ENCODE measurements at regions not wholly inside any gene's neighbourhood (a gene's known extent, or its start where the extent isn't known, plus 50 kb on each side); places are given as distances from the start of the nearest gene placed in this dataset.

- Histone ChIP-seq H3K9me3 (replicated peaks; ENCODE audit: control insufficient read depth, low read depth, low read length) (peaks cover 7% of the 10 kb centered on the region), H3K36me3 (ENCODE audit: control insufficient read depth, insufficient read depth, low read length) (no peaks in the 10 kb centered on the region)
Observed at GRCh38 chr13:44189085-44189484, 184.5 kb upstream of the SERP2 start.

DNA sequence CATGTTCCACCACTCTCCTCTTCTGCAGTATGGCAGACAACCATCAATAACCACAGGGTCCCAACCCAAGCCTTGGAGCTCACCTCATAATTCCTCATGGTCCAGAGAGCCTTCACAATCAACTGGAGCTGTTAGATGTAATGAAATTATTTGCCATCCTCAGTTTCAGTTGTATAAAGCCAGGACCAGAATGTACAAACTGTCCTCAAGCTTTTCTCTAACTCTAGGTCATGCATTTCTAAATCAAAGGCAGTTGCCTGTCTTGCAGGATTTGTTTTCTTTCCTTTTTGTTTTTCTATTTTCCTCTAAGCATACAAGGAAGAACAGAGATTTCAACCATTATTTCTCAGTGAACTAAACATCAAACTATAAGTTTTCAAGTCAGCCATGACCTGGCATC is 182.5 kb upstream of the SERP2 start:
- DNase-seq = no peak
- no peaks in the 10 kb centered on the region for H3K4me1 ChIP-seq (ENCODE audit: control insufficient read depth, insufficient read depth, low read length)
- no peak overlapping the region for H3K27ac ChIP-seq (ENCODE audit: low read length)
- peaks cover under 1% of the 10 kb centered on the region for H3K9me3 ChIP-seq (replicated peaks; ENCODE audit: control insufficient read depth, low read depth, low read length)
- no peaks in the 10 kb centered on the region for H3K27me3 ChIP-seq (ENCODE audit: control insufficient read depth, insufficient read depth, low read length)
- H3K4me3 ChIP-seq (ENCODE audit: low read length) = no peak overlapping the region
- no peaks in the 10 kb centered on the region for H3K36me3 ChIP-seq (ENCODE audit: control insufficient read depth, insufficient read depth, low read length)

More at GRCh38 chr13:44189085-44189484, 184.5 kb upstream of the SERP2 start:
- no CpG with 5 or more reads among the region's 1 CpG for WGBS (ENCODE audit: insufficient coverage)
- Histone ChIP-seq H3K4me1 (ENCODE audit: control insufficient read depth, insufficient read depth, low read length) (no peaks in the 10 kb centered on the region), H3K27ac (ENCODE audit: low read length) (no peak overlapping the region), H3K27me3 (ENCODE audit: control insufficient read depth, insufficient read depth, low read length) (no peaks in the 10 kb centered on the region), H3K4me3 (ENCODE audit: low read length) (no peak overlapping the region)
- DNase-seq = no peak

DNA sequence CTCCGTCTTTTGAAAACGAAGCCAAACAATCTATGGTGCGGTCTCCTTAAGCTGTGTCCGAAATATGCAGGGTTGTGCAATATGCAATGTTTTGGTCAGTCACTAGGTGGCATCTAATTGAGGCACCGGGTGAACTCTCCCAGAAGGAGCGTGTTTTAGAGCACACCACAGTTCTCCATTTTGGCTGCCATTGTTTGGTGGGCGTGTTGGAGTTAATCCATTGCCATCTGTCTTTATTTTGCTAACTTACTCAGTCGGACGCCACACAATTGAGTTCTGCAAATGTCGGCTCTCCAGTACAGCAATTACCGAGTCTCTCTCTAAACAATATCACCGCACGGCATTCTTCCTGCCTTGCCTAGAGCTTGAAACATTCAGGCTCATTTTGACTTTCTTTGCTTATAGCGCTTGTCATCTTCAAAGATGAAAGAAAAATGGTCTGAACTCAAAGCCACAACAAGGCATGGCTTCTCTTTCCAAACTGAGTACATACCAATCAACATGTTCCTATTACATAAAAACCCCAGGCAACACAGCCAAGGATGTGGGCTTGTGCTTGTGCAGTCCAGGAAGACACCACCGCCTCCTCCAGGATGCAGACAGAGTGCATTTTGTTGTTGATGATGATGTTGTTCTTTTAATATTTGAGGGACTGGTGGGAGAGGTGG is 182.0 kb upstream of the SERP2 start:
- Histone ChIP-seq H3K27me3 (ENCODE audit: control insufficient read depth, insufficient read depth, low read length) (no peaks in the 10 kb centered on the region), H3K36me3 (ENCODE audit: control insufficient read depth, insufficient read depth, low read length) (no peaks in the 10 kb centered on the region), H3K27ac (ENCODE audit: low read length) (no peak overlapping the region), H3K9me3 (replicated peaks; ENCODE audit: control insufficient read depth, low read depth, low read length) (no peaks in the 10 kb centered on the region), H3K4me3 (ENCODE audit: low read length) (no peak overlapping the region), H3K4me1 (ENCODE audit: control insufficient read depth, insufficient read depth, low read length) (no peaks in the 10 kb centered on the region)
- DNase-seq = peak; percentile 84
- WGBS (ENCODE audit: insufficient coverage) = 70% methylated on average over 13 of the region's 15 CpGs

GRCh38 chr13:44193731-44194130 is 179.9 kb upstream of the SERP2 start:
- WGBS (ENCODE audit: insufficient coverage) = 83% methylated on average over 3 of the region's 3 CpGs
- Histone ChIP-seq H3K4me3 (ENCODE audit: low read length) (no peak overlapping the region), H3K9me3 (replicated peaks; ENCODE audit: control insufficient read depth, low read depth, low read length) (no peaks in the 10 kb centered on the region), H3K4me1 (ENCODE audit: control insufficient read depth, insufficient read depth, low read length) (no peaks in the 10 kb centered on the region), H3K27me3 (ENCODE audit: control insufficient read depth, insufficient read depth, low read length) (no peaks in the 10 kb centered on the region), H3K27ac (ENCODE audit: low read length) (no peak overlapping the region), H3K36me3 (ENCODE audit: control insufficient read depth, insufficient read depth, low read length) (no peaks in the 10 kb centered on the region)
- DNase-seq = no peak

DNA sequence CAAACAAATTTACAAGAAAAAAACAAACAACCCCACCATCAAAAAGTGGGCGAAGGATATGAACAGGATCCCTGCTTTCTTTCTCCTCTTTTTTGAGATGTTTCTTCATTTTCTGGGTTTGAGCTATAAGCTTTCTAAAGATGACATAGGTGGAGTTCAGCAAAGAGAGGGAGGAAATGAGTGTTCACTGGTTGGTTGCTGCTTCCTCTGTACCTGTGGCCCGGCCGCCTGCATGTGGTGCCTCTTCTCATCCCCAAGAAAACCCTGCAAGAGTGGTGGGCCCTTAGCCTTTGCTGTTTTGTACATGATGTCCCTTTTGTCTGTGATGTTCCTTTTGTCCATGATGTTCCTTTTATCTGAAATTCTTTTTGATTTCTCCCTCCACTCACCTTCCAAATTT is 178.4 kb upstream of the SERP2 start:
- H3K27me3 ChIP-seq (ENCODE audit: control insufficient read depth, insufficient read depth, low read length) = no peaks in the 10 kb centered on the region
- H3K27ac ChIP-seq (ENCODE audit: low read length) = no peak overlapping the region
- no peaks in the 10 kb centered on the region for H3K36me3 ChIP-seq (ENCODE audit: control insufficient read depth, insufficient read depth, low read length)
- no peak for DNase-seq
- no peaks in the 10 kb centered on the region for H3K9me3 ChIP-seq (replicated peaks; ENCODE audit: control insufficient read depth, low read depth, low read length)
- no CpG with 5 or more reads among the region's 3 CpGs for WGBS (ENCODE audit: insufficient coverage)
- H3K4me1 ChIP-seq (ENCODE audit: control insufficient read depth, insufficient read depth, low read length) = no peaks in the 10 kb centered on the region
- no peak overlapping the region for H3K4me3 ChIP-seq (ENCODE audit: low read length)

GRCh38 chr13:44196196-44196751 is 177.3 kb upstream of the SERP2 start:
- Histone ChIP-seq H3K9me3 (replicated peaks; ENCODE audit: control insufficient read depth, low read depth, low read length) (no peaks in the 10 kb centered on the region), H3K4me3 (ENCODE audit: low read length) (no peak overlapping the region), H3K27me3 (ENCODE audit: control insufficient read depth, insufficient read depth, low read length) (no peaks in the 10 kb centered on the region), H3K36me3 (ENCODE audit: control insufficient read depth, insufficient read depth, low read length) (no peaks in the 10 kb centered on the region), H3K27ac (ENCODE audit: low read length) (no peak overlapping the region), H3K4me1 (ENCODE audit: control insufficient read depth, insufficient read depth, low read length) (no peaks in the 10 kb centered on the region)
- no peak for DNase-seq
- WGBS (ENCODE audit: insufficient coverage) = no CpG with 5 or more reads among the region's 1 CpG

- H3K9me3 ChIP-seq (replicated peaks; ENCODE audit: control insufficient read depth, low read depth, low read length) = no peaks in the 10 kb centered on the region
- WGBS (ENCODE audit: insufficient coverage) = no CpG with 5 or more reads among the region's 1 CpG
Observed at GRCh38 chr13:44197791-44198770, 175.5 kb upstream of the SERP2 start.

DNA sequence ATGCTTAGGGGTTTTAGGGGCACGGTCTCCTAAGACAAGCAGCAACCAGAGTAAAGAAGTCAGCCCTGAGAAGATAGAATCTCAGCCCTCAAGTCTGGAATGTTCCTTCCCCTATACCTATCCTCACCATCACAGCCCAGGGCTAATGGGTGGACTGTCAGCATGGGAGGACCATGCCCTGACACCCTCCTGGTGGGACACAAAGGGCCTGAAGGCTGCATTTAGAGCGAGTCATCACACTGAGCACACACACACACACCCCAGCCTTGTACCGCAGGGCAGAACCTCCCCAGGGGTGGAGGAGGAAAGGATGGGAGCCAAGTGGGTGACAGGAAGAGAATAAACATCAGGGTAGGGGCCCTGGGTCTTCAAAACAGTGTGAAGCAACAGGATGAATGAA is 174.8 kb upstream of the SERP2 start:
- DNase-seq = no peak
- Histone ChIP-seq H3K27ac (ENCODE audit: low read length) (no peak overlapping the region), H3K4me3 (ENCODE audit: low read length) (no peak overlapping the region), H3K9me3 (replicated peaks; ENCODE audit: control insufficient read depth, low read depth, low read length) (no peaks in the 10 kb centered on the region), H3K27me3 (ENCODE audit: control insufficient read depth, insufficient read depth, low read length) (no peaks in the 10 kb centered on the region), H3K4me1 (ENCODE audit: control insufficient read depth, insufficient read depth, low read length) (no peaks in the 10 kb centered on the region), H3K36me3 (ENCODE audit: control insufficient read depth, insufficient read depth, low read length) (no peaks in the 10 kb centered on the region)
- 67% methylated on average over 1 of the region's 3 CpGs for WGBS (ENCODE audit: insufficient coverage)

More at GRCh38 chr13:44197791-44198770, 175.5 kb upstream of the SERP2 start:
- H3K27me3 ChIP-seq (ENCODE audit: control insufficient read depth, insufficient read depth, low read length) = no peaks in the 10 kb centered on the region
- no peaks in the 10 kb centered on the region for H3K4me1 ChIP-seq (ENCODE audit: control insufficient read depth, insufficient read depth, low read length)
- H3K36me3 ChIP-seq (ENCODE audit: control insufficient read depth, insufficient read depth, low read length) = no peaks in the 10 kb centered on the region
- no peak for DNase-seq
- H3K27ac ChIP-seq (ENCODE audit: low read length) = no peak overlapping the region
- H3K4me3 ChIP-seq (ENCODE audit: low read length) = no peak overlapping the region

- no CpG with 5 or more reads among the region's 2 CpGs for WGBS (ENCODE audit: insufficient coverage)
- DNase-seq = no peak
Observed at GRCh38 chr13:44199627-44200207, 173.9 kb upstream of the SERP2 start.

DNA sequence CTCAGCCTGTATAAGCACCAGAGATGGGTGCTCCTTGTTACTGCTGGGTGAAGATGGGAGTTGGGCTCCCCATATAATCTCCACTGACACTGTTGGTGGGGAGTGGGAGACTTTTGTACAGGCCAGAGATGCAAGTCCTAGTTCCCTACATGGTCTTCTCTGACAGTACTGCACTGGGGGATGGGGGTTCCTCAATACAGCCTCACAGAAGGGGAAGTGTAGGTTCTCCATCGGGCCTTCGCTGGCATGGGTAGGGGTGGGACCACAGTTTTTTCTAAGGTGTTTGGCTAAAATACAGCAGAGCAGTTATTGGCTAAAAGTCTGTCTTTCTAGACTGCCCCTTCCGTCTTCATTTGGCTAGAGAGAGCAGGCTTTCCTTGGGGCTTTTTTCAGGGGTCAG is 167.2 kb upstream of the SERP2 start:
- no peak for DNase-seq
- Histone ChIP-seq H3K27ac (ENCODE audit: low read length) (no peak overlapping the region), H3K36me3 (ENCODE audit: control insufficient read depth, insufficient read depth, low read length) (no peaks in the 10 kb centered on the region), H3K4me3 (ENCODE audit: low read length) (no peak overlapping the region), H3K4me1 (ENCODE audit: control insufficient read depth, insufficient read depth, low read length) (no peaks in the 10 kb centered on the region), H3K9me3 (replicated peaks; ENCODE audit: control insufficient read depth, low read depth, low read length) (peaks cover 8% of the 10 kb centered on the region), H3K27me3 (ENCODE audit: control insufficient read depth, insufficient read depth, low read length) (no peaks in the 10 kb centered on the region)
- WGBS (ENCODE audit: insufficient coverage) = 70% methylated on average over 2 of the region's 3 CpGs

More at GRCh38 chr13:44199627-44200207, 173.9 kb upstream of the SERP2 start:
- no peak overlapping the region for H3K4me3 ChIP-seq (ENCODE audit: low read length)
- H3K27ac ChIP-seq (ENCODE audit: low read length) = no peak overlapping the region
- no peaks in the 10 kb centered on the region for H3K36me3 ChIP-seq (ENCODE audit: control insufficient read depth, insufficient read depth, low read length)
- H3K4me1 ChIP-seq (ENCODE audit: control insufficient read depth, insufficient read depth, low read length) = no peaks in the 10 kb centered on the region
- H3K27me3 ChIP-seq (ENCODE audit: control insufficient read depth, insufficient read depth, low read length) = no peaks in the 10 kb centered on the region
- H3K9me3 ChIP-seq (replicated peaks; ENCODE audit: control insufficient read depth, low read depth, low read length) = no peaks in the 10 kb centered on the region
